Brain pericyte (primary cell): ENCODE measurements at regions not wholly inside any gene's neighbourhood (a gene's known extent, or its start where the extent isn't known, plus 50 kb on each side); places are given as distances from the start of the nearest gene placed in this dataset.
A peak's percentile ranks its signal among the peaks of the same experiment; 100 is the strongest.
"Not testable (repeated sequence)": the region's sequence is repeated elsewhere in the genome, so short reads cannot be mapped to it uniquely, and the experiment has no call there.

Source experiments
- DNase-seq: peaks from one replicate; pipeline ENCODE4 v3.0.0-alpha.2; 2012; ENCODE audit warnings: low read depth, low spot score

DNA sequence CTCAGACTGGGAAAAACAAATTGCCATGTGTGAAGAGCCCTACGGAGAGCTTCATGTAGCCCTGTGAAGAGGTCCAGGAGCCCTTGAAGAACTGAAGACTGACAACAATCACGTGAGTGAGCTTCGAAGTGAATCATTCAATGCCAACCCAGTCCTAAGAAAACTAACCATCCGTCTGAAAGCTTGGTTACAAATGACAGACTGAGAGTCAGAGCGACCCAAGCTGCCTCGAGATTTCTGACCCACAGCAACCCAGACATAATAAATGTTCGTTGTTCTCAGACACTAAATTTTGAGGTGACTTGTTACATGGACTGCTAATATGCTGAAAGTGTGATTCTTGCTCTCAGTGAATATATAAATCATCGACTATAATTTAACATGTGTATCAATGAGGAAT, 987.2 kb upstream of the ROBO1 start:
- DNase-seq, result no peak

DNA sequence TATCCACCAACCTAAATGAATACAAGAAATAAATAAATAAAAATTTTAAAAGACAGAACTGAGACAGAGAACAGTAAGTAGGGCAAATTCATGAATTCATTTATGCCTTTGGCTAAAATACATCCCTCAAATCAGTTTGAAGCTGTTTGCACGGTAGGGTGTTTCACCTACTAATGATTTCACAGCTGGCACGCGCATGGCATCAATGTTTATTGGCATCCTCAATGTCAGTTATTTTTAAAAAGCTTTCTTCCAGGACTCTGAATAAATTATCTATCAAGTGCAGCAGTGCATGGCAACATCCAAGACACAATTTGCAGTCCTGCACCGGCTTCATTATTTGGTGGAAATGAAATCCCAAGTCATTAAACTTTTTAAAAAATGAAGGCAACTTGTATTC, 985.2 kb upstream of the ROBO1 start:
- DNase-seq, result no peak

DNA sequence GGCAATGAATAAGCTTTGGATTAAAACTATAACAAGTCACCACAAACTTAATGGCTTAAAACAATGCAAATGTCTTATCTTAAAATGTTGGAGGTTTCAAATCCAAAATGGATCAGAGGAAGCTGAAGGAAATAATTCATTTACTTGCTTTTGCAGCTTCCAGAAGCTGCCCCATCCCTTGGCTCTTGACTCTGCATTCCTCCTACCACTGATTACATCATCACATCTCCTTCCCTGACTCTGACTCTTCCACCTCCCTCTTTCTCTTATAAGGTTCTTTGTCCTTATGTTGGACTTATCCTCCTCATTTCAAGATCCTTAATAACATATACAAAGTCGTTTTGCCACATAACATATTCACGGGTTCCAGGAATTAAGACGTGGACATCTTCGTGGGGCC, 982.8 kb upstream of the ROBO1 start:
- DNase-seq, result no peak

DNA sequence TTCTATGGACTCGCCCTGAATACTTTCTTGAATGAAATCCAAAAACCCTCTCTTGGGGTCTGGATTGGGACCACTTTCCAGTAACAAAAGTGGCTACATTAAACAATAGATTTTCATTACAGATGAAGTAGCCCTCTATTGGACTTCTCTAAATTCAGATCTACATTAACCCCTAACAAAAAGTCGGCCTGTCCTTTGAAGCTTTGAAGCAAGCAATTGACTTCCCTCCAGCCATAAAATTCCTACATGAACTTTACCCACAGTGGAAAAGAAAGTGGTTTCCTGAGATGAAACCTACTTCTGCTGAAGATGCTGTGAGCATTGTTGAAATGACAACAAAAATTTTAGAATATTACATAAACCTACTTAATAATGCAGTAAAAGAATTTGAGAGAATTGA, 967.1 kb upstream of the ROBO1 start:
- no peak for DNase-seq

DNA sequence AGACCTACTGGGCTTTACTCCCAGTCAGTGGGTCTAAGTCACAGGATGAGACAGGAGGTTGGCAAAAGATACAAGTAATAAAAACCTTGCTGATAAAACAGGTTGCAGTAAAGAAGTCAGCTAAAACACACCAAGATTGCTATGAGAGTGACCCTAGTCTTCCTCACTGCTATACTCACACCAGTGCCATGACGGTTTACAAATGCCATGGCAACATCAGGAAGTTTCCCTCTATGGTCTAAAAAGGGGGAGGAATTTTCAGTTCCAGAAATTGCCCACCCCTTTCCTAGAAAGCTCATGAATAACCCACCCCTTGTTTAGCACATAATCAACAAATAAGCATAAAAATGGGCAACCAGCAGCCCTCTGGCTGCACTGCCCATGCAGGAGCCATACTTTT, 966.7 kb upstream of the ROBO1 start:
- DNase-seq, result no peak

DNA sequence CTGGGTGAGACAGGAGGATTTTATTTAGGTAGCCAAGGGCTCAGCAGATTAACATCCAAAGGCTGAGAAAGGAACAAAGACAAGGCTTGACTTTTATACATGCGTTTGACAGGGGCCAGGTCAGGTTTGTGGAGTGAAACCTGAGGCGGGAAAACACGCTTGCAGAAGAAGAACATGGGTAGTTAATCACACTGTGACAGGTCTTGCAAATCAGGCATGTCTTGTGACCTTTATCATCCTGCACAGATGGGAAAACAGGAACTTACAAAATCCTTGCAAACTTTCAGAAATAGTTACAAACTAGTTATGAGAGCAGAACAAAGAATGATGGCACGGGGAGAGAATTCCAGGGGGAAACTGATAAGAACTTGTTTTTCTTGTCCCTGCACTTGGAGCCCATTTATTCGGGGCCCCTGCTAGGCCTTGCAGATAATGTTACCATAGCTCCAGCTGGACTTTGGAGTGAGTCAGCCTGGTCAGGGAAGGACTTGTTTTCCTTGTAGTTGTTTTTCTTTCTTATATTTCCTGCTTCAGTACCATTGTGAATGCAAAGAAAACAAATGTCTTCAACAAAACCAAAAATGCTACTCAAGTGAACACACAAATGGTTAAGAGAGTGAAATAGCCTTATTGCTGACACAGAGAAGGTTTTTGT, 965.9 kb upstream of the ROBO1 start:
- peak; percentile 63 for DNase-seq

DNA sequence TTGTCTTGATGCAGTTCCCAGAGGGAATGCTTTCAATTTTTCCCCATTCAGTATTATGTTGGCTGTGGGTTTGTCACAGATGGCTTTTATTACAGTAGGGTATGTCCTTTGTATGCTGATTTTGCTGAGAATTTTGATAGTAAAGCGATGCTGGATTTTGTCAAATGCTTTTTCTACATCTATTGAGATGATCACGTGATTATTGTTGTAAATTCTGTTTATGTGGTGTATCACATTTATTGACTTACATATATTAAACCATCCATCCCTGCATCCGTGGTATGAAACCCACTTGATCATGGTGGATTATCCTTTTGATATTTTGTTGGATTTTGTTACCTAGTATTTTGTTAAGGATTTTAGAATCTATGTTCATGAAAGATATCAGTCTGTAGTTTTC, 959.8 kb upstream of the ROBO1 start:
- DNase-seq, result not testable (repeated sequence)

DNA sequence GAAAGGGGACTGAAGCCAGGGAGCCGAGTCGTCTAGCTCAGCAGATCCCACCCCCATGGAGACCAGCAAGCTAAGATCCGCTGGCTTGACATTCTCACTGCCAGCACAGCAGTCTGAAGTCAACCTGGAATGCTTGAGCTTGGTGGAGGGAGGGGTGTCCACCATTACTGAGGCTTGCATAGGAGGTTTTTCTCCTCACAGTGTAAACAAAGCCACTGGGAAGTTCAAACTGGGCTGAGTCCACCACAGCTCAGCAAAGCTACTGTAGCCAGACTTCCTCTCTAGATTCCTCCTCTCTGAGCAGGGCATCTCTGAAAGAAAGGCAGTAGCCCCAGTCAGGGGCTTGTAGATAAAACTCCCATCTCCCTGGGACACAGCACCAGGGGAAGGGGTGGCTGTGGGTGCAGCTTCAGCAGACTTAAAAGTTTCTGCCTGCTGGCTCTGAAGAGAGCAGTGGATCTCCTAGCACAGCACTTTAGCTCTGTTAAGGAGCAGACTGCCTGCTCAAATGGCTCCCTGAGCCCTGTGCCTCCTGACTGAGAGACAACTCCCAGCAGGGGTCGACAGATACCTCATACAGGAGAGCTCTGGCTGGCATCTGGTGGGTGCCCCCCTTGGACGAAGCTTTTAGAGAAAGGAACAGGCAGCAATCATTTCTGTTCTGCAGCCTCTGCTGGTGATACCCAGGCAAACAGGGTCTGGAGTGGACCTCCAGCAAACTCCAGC, 942.0 kb upstream of the ROBO1 start:
- DNase-seq, result not testable (repeated sequence)

DNA sequence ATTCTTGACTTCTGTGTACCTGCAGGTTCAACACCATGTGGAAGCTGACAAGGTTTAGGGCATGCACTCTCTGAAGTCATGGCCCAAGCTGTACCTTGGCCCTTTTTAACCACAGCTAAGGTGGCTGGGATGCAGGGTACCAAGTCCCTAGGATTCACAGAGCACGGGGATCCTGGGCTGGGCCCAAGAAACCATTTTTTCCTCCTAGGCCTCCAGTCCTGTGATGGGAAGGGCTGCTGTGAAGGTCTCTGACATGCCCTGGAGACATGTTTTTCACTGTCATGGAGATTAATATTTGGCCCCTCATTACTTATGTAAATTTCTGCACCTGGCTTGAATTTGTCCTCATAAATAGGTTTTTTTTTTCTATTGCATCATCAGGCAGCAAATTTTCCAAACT, 937.5 kb upstream of the ROBO1 start:
- no peak for DNase-seq

DNA sequence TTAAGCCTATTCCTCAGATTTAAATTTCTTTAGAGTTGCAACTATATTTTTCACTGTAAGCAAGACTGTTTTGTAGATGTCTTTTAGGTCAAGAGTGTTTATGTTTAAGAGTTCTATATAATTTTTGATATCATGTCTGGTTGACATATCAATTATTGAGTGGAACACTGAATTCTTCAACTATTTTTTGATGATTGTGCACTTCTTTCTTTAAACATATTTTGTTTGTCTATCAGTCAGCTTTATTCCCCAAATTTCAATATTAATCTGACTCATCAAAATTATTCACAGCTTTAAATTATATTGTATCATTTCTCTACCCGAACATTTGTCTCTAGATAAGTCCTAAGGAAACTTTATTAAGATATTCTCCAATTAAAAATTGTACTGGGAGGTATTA, 933.6 kb upstream of the ROBO1 start:
- no peak for DNase-seq

DNA sequence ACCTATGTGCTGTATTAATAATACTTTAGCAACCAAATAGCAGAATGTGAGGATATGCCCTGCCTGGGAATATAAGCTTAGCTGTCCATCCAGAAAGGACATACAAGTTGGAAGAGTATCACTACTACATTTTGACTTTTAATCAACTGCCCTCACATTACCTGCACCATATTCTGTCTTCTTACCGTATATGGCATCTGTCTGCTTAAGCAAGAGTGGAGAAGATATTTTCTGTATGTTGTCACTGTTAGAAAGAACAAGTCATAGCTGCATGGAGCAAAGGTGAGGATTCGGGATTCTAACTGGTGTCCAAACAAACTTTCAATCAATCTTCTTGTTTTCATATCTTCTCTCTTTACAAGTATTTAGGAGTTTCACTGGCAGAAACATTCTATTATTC, 929.5 kb upstream of the ROBO1 start:
- no peak for DNase-seq

DNA sequence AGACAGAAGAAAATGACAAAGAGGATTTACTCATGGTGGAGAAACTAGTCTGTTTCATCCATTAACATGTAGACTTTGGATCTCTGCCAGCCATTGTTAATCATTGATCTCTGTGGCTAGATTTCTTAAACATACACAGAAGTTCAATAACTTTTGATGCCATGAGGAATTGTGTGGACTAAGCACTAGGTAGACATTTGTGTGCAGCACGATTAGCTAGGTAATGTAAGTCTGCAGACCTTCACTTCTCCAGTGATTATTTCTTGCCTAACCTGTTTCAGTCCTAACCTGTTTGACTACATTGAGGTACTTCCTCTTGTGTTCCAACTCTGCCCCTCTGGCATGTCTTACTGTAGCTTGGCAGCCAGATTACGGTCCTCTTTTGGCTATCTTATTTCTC, 928.5 kb upstream of the ROBO1 start:
- no peak for DNase-seq

DNA sequence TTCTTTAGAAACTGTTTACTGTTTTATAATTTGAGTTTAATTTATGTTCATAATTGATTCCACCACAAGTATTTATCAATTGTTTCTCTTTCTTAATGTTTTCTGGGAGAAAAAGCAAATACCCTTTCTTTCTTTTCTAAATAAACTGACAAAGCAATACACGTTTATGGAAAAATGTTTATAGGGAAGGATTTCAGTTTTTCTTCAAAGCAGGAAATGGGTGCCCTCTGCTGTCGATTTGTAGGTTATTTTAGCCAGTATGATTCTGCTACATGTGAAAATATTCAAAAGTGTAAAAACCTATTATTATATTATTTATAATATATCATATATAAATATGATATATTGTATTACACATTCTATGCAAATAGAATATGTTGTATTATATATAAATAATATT, 921.0 kb upstream of the ROBO1 start:
- DNase-seq, result no peak

DNA sequence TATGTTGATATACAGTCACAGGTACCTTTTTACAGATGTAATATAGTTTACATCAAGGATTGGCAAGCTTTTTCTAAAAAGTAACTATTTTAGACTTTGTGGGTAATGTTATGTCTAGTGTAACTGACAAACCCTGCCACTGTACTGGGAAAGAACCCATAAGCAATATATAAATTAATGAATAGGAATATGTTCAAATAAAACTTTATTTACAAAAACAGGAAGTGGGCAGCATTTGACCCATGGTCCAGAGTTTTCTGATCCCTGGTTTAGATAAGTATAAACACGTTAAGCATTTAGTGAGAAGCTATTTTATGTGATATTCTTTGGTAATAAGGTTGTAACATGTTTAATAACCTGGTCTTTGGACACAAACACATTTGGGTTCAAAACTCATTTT, 915.2 kb upstream of the ROBO1 start:
- no peak for DNase-seq

DNA sequence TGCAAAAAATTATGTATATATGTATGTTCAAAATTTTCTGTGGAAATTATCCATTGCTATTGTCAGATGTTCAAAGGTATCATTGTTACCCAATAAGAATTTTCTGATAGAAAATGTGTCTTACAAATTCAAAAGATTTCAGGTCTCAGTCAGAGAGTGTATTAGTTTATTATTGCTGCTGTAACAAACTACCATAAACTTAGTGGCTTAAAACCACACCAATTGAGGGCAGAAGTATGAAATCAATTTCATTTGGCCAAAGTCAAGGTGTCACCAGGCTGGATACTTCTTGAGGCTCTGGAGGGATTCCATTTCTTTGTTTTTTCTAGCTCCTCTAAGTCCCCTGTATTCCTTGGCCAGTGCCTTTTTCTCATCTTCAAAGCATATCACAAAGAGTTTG, 914.4 kb upstream of the ROBO1 start:
- DNase-seq, result no peak

DNA sequence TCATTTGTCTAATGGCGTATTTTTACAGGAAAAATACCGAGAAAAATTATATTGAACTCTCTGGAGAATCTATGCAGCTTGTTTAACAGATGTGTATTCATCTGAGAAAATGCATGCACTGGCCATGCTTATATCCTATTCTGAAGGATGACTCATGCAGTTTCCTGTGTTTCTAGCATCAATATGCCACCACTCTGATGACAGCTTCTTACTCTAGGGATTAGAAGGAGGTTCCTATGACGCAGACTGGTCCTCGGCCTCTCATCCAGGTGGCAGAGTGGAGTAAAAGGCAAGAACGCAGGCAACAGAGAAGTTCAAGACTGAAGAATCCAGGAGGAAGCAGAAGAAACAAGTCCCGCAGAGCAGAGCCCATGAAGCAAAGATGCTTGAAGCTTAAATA, 910.0 kb upstream of the ROBO1 start:
- DNase-seq, result no peak

DNA sequence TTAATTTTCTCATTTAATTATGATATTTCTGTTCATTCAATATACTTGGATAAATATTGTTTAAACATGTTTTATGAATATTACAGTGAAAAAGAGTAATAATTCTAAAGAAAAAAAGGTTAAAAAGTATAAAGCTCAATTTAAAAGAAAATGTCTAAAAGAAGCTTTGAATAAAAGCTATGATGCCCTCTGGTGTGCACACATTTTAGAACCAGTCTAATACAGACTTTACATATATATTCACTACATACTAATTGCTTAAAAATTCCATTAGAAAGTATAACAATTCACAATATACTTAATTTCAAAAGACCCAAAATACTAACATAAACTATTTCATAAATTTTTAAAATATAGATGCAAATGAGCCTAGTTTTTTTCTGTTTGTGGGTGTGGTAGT, 909.1 kb upstream of the ROBO1 start:
- DNase-seq, result no peak

DNA sequence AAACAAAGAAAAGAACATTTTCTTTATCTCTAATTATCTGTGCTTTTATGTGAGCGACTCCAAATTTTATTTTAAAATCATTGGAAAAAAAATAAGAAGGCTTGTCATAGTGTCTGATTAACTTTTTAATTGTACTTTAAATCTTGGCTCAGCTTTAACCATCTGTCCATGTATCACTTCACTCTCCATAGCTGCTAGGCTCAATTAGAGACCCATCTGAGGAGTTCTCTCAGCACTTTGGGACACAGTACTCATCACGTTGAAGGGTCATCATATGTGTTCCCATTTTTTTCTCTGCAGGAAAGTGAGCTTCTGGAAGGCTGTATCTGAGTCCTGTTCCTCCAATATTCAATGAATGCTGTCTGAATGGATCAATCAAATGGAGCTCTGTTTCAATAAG, 908.5 kb upstream of the ROBO1 start:
- no peak for DNase-seq

DNA sequence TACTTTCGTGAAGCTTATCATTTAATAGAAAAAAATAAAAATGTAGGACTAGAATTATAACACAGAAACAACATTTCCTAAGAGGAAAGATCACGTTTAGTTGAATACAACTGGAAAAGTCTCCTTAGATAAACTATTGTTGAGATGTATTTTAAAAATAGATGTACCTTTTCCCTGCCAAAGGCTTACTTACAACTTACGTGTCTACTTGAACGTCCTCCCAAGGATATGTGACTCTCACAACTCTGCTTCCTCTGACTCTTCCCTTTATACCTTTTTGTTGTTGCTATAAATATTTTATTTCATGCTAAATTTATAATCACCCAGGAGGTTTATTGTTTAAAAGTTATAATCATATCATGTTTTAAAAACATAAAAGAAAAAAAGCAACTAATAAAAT, 908.0 kb upstream of the ROBO1 start:
- no peak for DNase-seq

DNA sequence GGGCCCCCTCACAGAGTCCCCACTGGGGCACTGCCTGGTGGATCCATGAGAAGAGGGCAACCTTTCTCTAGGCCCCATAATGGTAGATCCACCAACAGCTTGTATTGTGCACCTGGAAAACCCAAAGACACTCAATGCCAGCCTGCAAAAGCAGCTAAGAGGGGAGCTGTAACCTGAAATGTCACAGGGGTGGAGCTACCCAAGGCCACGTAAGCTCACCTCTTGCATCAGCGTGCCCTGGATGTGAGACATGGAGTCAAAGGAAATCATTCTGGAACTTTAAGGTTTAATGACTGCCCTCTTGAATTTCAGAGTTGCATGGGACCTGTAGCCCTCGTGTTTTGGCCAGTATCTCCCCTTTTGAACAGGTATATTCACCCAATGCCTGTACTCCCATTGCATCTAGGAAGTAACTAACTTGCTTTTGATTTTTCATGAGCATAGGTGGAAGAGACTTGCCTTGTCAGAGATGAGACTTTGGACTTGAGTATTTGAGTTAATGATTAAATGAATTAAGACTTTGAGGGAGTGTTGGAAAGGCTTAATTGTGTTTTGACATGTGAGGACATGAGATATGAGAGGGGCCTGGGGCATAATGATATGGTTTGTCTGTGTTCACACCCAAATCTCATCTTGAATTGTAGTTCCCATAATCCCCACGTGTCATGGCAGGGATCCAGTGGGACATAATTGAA, 900.9 kb upstream of the ROBO1 start:
- no peak for DNase-seq

DNA sequence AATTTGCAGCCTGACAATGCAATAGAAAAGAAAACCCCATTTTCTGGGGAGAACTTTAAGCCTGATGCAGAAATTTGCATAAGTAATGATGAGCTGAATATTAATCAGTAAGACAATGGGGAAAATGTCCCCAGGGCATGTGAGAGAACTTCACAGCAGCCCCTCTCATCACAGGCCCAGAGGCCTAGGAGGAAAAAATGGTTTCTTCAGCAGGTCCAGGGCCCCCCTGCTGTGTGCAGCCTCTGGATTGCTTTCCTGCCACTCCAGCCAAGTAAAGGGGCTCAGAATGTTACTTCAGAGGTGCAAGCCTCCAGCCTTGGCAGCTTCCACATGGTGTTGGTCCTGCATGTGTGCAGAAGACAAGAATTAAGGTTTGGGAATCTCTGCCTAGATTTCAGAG, 900.3 kb upstream of the ROBO1 start:
- no peak for DNase-seq

DNA sequence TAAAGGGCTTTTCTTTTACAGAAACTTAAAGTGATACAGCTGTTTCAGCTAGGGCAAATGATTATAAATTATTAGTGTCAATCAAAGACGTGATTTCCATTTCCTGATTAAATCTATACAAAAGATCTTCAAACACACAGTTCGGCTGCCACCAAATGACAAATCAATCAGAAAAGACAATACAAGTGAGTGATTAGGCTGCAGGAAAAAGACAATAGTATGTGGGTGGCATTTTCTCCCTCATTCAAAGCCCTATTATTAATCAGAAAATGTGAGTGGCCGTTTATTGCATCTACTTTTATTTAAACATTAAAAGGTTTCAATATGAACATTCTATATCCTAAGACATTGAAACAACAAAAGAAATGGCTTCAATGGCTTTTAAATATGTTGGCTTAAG, 895.6 kb upstream of the ROBO1 start:
- DNase-seq, result no peak

DNA sequence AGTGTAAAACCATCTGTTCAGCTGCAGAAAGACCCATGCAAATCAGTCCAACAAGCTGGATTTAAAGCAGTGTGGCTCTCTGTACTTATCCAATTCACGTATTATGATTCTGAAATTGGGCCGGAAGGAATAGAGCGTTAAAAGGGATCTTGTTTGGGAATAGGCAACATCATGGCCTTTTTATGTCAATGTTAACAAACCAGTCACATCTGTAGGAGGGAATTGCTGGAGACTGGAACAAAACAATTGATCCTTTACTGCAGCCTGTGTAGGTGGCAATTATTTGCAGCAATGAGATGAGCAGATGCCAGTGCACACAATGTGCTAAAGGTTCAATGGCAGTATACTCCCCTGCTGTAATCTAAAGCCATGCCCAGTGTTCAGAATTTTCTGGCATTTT, 887.4 kb upstream of the ROBO1 start:
- no peak for DNase-seq
